Naive thymus-derived CD4-positive, alpha-beta T cell (primary cell): ENCODE measurements at regions not wholly inside any gene's neighbourhood (a gene's known extent, or its start where the extent isn't known, plus 50 kb on each side); places are given as distances from the start of the nearest gene placed in this dataset.

Source experiments
- ATAC-seq: fragments of 150-1000 bp; cut with Tn5 transposase; 2 replicates; pipeline ENCODE4 v1.10.0; 2021; ENCODE audit warnings: mild to moderate bottlenecking, moderate library complexity
- CTCF ChIA-PET: fragments of 350-600 bp; sonication (Branson Sonifier 250); formaldehyde crosslinking; loops from one replicate; lab custom pipeline; 2021; ENCODE audit warnings: antibody characterized with exemption; lab: Charles Lee
- POLR2A ChIA-PET: fragments of 350-600 bp; sonication (Branson Sonifier 250); formaldehyde crosslinking; loops from one replicate; lab custom pipeline; 2021; ENCODE audit warnings: antibody characterized with exemption, inconsistent platforms; lab: Charles Lee
- DNase-seq, 9 donors: peaks; one replicate each; pipeline versions ENCODE4 v3.0.0 to v3.0.0-alpha.2; 2020 to 2022; ENCODE audit warnings: mixed read lengths in 1 of 9
- H3K27ac ChIP-seq: one replicate; pipeline ENCODE4 v1.7.0; 2013; ENCODE audit warnings: mild to moderate bottlenecking, low read depth, low read length, moderate library complexity
- H3K27me3 ChIP-seq, 2 donors: one replicate each; pipeline ENCODE4 v1.7.0; 2013; ENCODE audit warnings: low read length in 2 of 2, mild to moderate bottlenecking in 2 of 2, moderate library complexity in 2 of 2; ENCODE audit not compliant: control insufficient read depth in 2 of 2, insufficient read depth in 2 of 2
- H3K36me3 ChIP-seq, 3 experiments: 1 replicate in 2 of 3; 2 replicates in 1 of 3; pipeline ENCODE4 v1.7.0; 2013; ENCODE audit warnings: low read length in 3 of 3, mild to moderate bottlenecking in 3 of 3, moderate library complexity in 1 of 3; ENCODE audit not compliant: insufficient read depth in 3 of 3, control insufficient read depth in 2 of 3
- H3K4me1 ChIP-seq, 2 donors: one replicate each; pipeline ENCODE4 v1.7.0; 2013; ENCODE audit warnings: low read length in 2 of 2, mild to moderate bottlenecking in 2 of 2, moderate library complexity in 1 of 2; ENCODE audit not compliant: control insufficient read depth in 2 of 2, insufficient read depth in 2 of 2
- H3K4me3 ChIP-seq: 2 replicates; pipeline ENCODE4 v1.7.0; 2013; ENCODE audit warnings: mild to moderate bottlenecking, low read length
- H3K9me3 ChIP-seq, 3 experiments: 1 replicate in 2 of 3; 2 replicates in 1 of 3; pipeline ENCODE4 v1.7.0; 2013; ENCODE audit warnings: low read length in 3 of 3; ENCODE audit not compliant: control insufficient read depth in 2 of 3
- H3K27ac Mint-ChIP-seq, 9 donors: one replicate each; pipeline ENCODE4 v1.8.0; 2020 to 2022; ENCODE audit warnings: mixed read lengths in 9 of 9, mild to moderate bottlenecking in 8 of 9, moderate library complexity in 5 of 9, inconsistent platforms in 2 of 9
- H3K27me3 Mint-ChIP-seq, 5 donors: one replicate each; pipeline ENCODE4 v1.8.0; 2021 to 2022; ENCODE audit warnings: mixed read lengths in 5 of 5, mild to moderate bottlenecking in 1 of 5
- H3K36me3 Mint-ChIP-seq, 5 donors: one replicate each; pipeline ENCODE4 v1.8.0; 2020 to 2022; ENCODE audit warnings: mixed read lengths in 5 of 5, mild to moderate bottlenecking in 3 of 5, inconsistent platforms in 1 of 5
- H3K4me1 Mint-ChIP-seq, 7 donors: one replicate each; pipeline ENCODE4 v1.8.0; 2020 to 2022; ENCODE audit warnings: mixed read lengths in 7 of 7, mild to moderate bottlenecking in 3 of 7, inconsistent platforms in 1 of 7
- H3K4me3 Mint-ChIP-seq, 10 donors: one replicate each; pipeline ENCODE4 v1.8.0; 2020 to 2022; ENCODE audit warnings: mild to moderate bottlenecking in 10 of 10, mixed read lengths in 10 of 10, moderate library complexity in 6 of 10, inconsistent platforms in 2 of 10
- H3K9me3 Mint-ChIP-seq, 11 donors: one replicate each; pipeline ENCODE4 v1.8.0; 2020 to 2022; ENCODE audit warnings: mixed read lengths in 11 of 11, mild to moderate bottlenecking in 4 of 11, inconsistent platforms in 1 of 11, moderate library complexity in 1 of 11
- intact Hi-C, 2 donors: fragments of 100-400 bp; cut with micrococcal nuclease; formaldehyde crosslinking; loops; one replicate each; pipeline ENCODE4 v1.15.1; 2023

DNA sequence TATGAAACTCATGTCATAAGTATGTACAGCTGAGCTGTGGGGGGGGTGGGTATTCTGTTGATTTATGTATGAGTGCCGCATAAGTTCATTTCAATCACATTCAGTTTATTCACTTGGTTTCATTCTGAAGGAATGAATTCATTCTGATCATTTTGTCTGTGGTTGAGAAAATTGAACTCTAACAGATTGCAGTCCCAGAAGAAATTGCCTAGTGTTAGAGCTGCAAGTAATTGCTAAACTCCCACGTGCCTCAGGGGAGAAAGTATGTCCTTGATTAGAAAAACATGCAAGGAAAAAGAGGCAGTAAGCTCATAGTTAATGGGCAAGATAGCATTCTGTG lies 442.4 kb upstream of the MGAT4C start:
- Mint-ChIP-seq H3K27ac (no peak overlapping the region), H3K9me3 (peaks cover 0 to 12% (median 3%) of the 10 kb centered on the region in 11 donors), H3K4me3 (no peak overlapping the region), H3K36me3 (no peaks in the 10 kb centered on the region), H3K4me1 (no peaks in the 10 kb centered on the region), H3K27me3 (no peaks in the 10 kb centered on the region)
- no peak for ATAC-seq
- intact Hi-C loops, result no loop called here
- H3K27me3 ChIP-seq, result no peaks in the 10 kb centered on the region
- H3K9me3 ChIP-seq, result no peaks in the 10 kb centered on the region
- no peaks in the 10 kb centered on the region for H3K4me1 ChIP-seq
- no peak for DNase-seq
- no peak overlapping the region for H3K4me3 ChIP-seq
- no peaks in the 10 kb centered on the region for H3K36me3 ChIP-seq
- no peak overlapping the region for H3K27ac ChIP-seq
- ChIA-PET CTCF (no interaction called here), POLR2A (no interaction called here)

DNA sequence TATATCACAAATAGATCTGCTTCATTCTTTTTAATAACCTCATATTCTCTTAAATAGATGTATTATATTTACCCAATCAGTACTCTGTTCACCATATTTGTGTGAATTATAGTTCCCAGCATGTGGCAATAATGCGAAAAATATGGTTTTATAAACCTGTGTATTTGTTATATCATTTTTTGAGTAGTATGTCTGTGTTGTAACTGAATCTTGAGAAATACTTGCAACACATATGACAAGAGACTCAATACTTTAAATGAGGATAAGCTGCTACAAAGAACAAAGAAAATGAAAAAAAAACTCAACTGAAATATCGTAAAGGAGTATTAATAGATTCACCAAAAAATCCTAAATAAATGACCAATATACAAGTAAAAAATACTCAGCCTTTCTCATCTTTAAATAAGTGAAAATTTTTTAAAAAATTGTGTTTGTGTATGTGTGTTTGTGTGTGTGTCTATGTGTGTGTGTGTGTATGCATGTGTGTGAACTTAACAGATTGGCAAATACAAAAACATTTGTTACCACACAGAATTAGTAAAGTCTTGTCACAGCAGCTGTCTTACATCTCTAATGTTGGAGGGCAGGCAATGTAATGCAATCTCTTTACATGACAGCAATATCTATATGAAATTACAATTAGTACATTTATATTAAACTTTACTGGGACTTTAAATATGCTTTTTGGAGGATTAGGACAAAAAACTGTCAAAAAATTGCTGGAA lies 441.9 kb upstream of the MGAT4C start:
- peaks cover 0 to 12% (median 3%) of the 10 kb centered on the region in 11 donors for H3K9me3 Mint-ChIP-seq
- Histone ChIP-seq H3K4me3 (no peak overlapping the region), H3K9me3 (no peaks in the 10 kb centered on the region), H3K36me3 (no peaks in the 10 kb centered on the region), H3K4me1 (no peaks in the 10 kb centered on the region), H3K27ac (no peak overlapping the region), H3K27me3 (no peaks in the 10 kb centered on the region)
- DNase-seq (no peak), ATAC-seq (no peak)
- intact Hi-C loops, result no loop called here
- no peak overlapping the region for H3K4me3 Mint-ChIP-seq
- no peak overlapping the region for H3K27ac Mint-ChIP-seq
- no peaks in the 10 kb centered on the region for H3K4me1 Mint-ChIP-seq
- H3K36me3 Mint-ChIP-seq, result no peaks in the 10 kb centered on the region
- ChIA-PET POLR2A (no interaction called here), CTCF (interaction anchor here (0.7 kb wide), 1 partner anchor 106 kb away, joined by 6 read pairs; no protein-coding TSS in a partner anchor)
- no peaks in the 10 kb centered on the region for H3K27me3 Mint-ChIP-seq

DNA sequence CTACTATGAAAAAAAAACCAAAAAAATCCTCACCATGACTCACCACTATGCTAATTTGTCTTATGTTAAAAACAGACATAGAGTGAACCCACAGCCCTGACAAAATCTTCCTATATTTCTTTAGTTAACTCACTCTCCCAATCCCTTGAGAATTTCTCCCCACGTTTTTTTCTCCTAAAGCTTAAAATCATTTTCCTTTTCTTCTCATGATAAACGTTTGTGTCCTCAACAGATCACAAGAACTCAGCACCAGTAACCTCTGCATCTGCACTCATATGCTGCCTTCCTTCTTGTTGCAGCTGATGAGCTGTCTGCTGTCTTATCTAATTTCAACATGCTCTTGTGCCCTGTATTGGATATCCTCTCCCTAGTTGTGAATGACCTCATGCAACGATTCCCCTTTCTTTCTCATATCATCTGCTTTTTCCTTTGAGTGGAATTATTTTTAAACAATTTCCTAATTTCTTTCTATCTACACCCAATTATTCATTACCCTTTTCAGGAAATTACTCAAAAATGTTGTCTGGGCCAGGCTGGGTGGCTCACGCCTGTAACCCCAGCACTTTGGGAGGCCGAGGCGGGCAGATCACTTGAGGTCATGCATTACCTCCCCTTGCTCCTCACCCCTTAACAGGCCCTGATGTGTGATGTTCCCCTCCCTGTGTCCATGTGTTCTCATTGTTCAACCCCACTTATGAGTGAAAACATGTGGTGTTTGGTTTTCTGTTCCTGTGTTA lies 427.5 kb upstream of the MGAT4C start:
- H3K36me3 ChIP-seq, result no peaks in the 10 kb centered on the region
- Mint-ChIP-seq H3K4me3 (no peak overlapping the region), H3K4me1 (no peaks in the 10 kb centered on the region), H3K9me3 (peaks cover 0 to 35% (median 9%) of the 10 kb centered on the region in 11 donors), H3K27ac (no peak overlapping the region), H3K27me3 (no peaks in the 10 kb centered on the region), H3K36me3 (peaks cover 0 to under 1% (median 0%) of the 10 kb centered on the region in 5 donors)
- H3K4me3 ChIP-seq, result no peak overlapping the region
- intact Hi-C loops, result no loop called here
- ChIA-PET CTCF (no interaction called here), POLR2A (no interaction called here)
- no peaks in the 10 kb centered on the region for H3K27me3 ChIP-seq
- H3K27ac ChIP-seq, result no peak overlapping the region
- no peak for ATAC-seq
- no peaks in the 10 kb centered on the region for H3K9me3 ChIP-seq
- DNase-seq, result no peak
- H3K4me1 ChIP-seq, result no peaks in the 10 kb centered on the region

DNA sequence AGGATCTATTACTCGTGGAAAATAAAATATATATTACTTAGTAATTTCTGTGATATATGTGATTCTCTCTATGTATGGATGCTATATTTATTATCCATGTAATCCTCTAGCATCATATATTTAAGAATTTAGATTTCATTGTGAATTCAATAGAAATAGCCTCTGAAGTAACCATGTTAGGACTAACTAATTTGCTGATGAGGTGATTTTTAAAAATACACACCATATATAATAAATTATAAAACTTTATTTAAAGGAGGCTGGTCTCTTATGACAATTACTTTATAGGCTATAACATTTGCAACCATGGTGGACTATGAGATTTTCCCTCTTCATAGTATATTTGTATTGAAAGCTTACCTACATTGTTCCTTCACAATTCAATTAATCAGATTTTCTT lies 424.9 kb upstream of the MGAT4C start:
- POLR2A ChIA-PET, result no interaction called here
- Histone ChIP-seq H3K27me3 (no peaks in the 10 kb centered on the region), H3K9me3 (no peaks in the 10 kb centered on the region), H3K4me3 (no peak overlapping the region), H3K27ac (no peak overlapping the region), H3K36me3 (no peaks in the 10 kb centered on the region), H3K4me1 (no peaks in the 10 kb centered on the region)
- ATAC-seq (no peak), DNase-seq (no peak)
- Mint-ChIP-seq H3K27me3 (no peaks in the 10 kb centered on the region), H3K4me1 (no peaks in the 10 kb centered on the region), H3K4me3 (no peak overlapping the region), H3K9me3 (peaks cover 0 to 15% (median 3%) of the 10 kb centered on the region in 11 donors), H3K27ac (no peak overlapping the region), H3K36me3 (no peaks in the 10 kb centered on the region)
- intact Hi-C loops, result no loop called here
- CTCF ChIA-PET, result no interaction called here

DNA sequence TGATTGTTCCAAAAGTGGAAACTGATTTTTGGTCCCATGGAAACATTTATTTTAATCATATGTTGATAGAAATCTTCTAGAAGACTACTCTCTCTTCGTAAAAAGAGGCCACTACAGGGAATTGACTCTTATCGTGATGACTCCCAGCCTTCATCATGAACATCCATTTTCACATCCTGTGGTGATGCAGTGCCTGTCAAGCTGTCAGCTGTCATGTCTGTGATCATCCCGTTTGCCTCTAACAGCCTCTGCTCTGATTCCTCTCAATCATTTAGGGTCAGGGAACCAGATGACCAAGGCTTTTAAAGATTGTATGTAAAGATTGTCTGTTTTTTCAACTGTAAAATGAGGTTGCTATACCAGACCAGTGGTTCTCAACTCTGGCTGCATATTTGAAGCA lies 419.0 kb upstream of the MGAT4C start:
- H3K27ac Mint-ChIP-seq, result no peak overlapping the region
- ATAC-seq, result no peak
- POLR2A ChIA-PET, result no interaction called here

DNA sequence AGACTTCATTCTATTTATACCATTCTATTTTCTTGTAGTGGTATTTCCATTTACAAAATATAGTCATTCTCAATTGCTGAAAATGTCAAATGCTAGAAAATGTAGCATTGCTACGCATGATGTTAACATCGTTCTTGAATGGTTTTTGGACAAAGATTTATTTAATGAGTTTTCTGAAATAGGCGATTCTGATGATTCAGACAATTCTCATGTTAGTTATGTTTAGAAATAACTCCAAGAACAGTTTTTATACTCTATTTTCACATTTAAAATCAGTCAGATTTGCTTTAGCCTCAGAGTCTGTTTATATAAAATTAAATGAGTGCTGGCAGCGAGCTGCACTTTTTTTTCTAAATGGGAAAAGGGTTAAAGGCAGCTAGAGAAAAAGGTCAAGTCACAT lies 414.8 kb upstream of the MGAT4C start:
- Histone ChIP-seq H3K27ac (no peak overlapping the region), H3K9me3 (no peaks in the 10 kb centered on the region), H3K27me3 (no peaks in the 10 kb centered on the region), H3K36me3 (no peaks in the 10 kb centered on the region), H3K4me1 (no peaks in the 10 kb centered on the region), H3K4me3 (no peak overlapping the region)
- ChIA-PET POLR2A (no interaction called here), CTCF (interaction anchor here (0.6 kb wide), 1 partner anchor 1635 kb away, joined by 3 read pairs; the partner anchor contains the start of genes LRRIQ1 and TSPAN19)
- H3K27me3 Mint-ChIP-seq, result no peaks in the 10 kb centered on the region
- H3K9me3 Mint-ChIP-seq, result peaks cover 1 to 28% (median 4%) of the 10 kb centered on the region in 11 donors
- no peak for ATAC-seq
- H3K27ac Mint-ChIP-seq, result no peak overlapping the region
- H3K36me3 Mint-ChIP-seq, result no peaks in the 10 kb centered on the region
- H3K4me3 Mint-ChIP-seq, result no peak overlapping the region
- no peaks in the 10 kb centered on the region for H3K4me1 Mint-ChIP-seq
- DNase-seq, result no peak
- intact Hi-C loops, result no loop called here

More for the DNA sequence above, 419.0 kb upstream of the MGAT4C start:
- Histone ChIP-seq H3K27ac (no peak overlapping the region), H3K9me3 (no peaks in the 10 kb centered on the region), H3K4me3 (no peak overlapping the region), H3K4me1 (no peaks in the 10 kb centered on the region), H3K27me3 (no peaks in the 10 kb centered on the region), H3K36me3 (no peaks in the 10 kb centered on the region)
- intact Hi-C loops, result no loop called here
- no peak overlapping the region for H3K4me3 Mint-ChIP-seq
- CTCF ChIA-PET, result no interaction called here
- H3K4me1 Mint-ChIP-seq, result no peaks in the 10 kb centered on the region
- H3K36me3 Mint-ChIP-seq, result no peaks in the 10 kb centered on the region
- DNase-seq, result no peak
- H3K27me3 Mint-ChIP-seq, result no peaks in the 10 kb centered on the region
- peaks cover 0 to 18% (median 4%) of the 10 kb centered on the region in 11 donors for H3K9me3 Mint-ChIP-seq

DNA sequence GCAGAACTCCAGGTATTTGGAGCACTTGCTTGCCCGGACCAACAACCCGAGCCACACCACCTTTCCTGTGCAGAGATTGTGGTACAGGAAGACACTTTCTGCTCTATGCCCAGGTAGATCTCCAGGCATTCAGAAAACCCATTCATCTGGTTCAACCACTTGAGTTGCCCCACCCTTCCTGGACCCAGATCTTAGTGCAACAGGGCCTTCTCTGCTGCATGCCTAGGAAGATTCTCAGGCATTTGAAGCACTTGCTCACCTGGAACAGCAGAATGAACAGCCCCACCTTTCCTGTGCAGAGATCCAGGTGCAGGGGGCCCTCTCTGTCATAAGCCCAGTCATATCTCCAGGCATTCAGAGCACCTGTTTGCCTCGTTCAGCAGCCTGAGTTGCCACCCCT lies 412.8 kb upstream of the MGAT4C start:
- Mint-ChIP-seq H3K9me3 (peaks cover 0 to 24% (median 5%) of the 10 kb centered on the region in 11 donors), H3K4me1 (no peaks in the 10 kb centered on the region), H3K4me3 (no peak overlapping the region), H3K36me3 (no peaks in the 10 kb centered on the region), H3K27me3 (no peaks in the 10 kb centered on the region), H3K27ac (no peak overlapping the region)
- no peaks in the 10 kb centered on the region for H3K27me3 ChIP-seq
- ATAC-seq (no peak), DNase-seq (no peak)
- H3K9me3 ChIP-seq, result no peaks in the 10 kb centered on the region
- no peak overlapping the region for H3K27ac ChIP-seq
- no peaks in the 10 kb centered on the region for H3K4me1 ChIP-seq
- intact Hi-C loops, result no loop called here
- POLR2A ChIA-PET, result no interaction called here
- CTCF ChIA-PET, result no interaction called here
- H3K4me3 ChIP-seq, result no peak overlapping the region
- no peaks in the 10 kb centered on the region for H3K36me3 ChIP-seq
